ENCODE measurements at regions not wholly inside any gene's neighbourhood (a gene's known extent, or its start where the extent isn't known, plus 50 kb on each side); places are given as distances from the start of the nearest gene placed in this dataset.

- no peak for DNase-seq (ENCODE audit: low read depth)
These were observed 156.6 kb upstream of the ZFHX3 start for GRCh38 chr16:73204359-73205152.

- DNase-seq (ENCODE audit: low read depth) = peak; percentile 86
These were observed 154.3 kb upstream of the ZFHX3 start for GRCh38 chr16:73202161-73202729.

- no peak for DNase-seq (ENCODE audit: low read depth)
These were observed 151.3 kb upstream of the ZFHX3 start for GRCh38 chr16:73199214-73199613.

GRCh38 chr16:73198481-73198880 is 150.6 kb upstream of the ZFHX3 start:
- no peak for DNase-seq (ENCODE audit: low read depth)

GRCh38 chr16:73197598-73197997 is 149.7 kb upstream of the ZFHX3 start:
- no peak for DNase-seq (ENCODE audit: low read depth)

GRCh38 chr16:73196670-73197069 is 148.7 kb upstream of the ZFHX3 start:
- DNase-seq (ENCODE audit: low read depth) = peak; percentile 78

GRCh38 chr16:73193464-73193863 is 145.5 kb upstream of the ZFHX3 start:
- no peak for DNase-seq (ENCODE audit: low read depth)

GRCh38 chr16:73192232-73192894 is 144.4 kb upstream of the ZFHX3 start:
- no peak for DNase-seq (ENCODE audit: low read depth)

GRCh38 chr16:73191660-73192046 is 143.7 kb upstream of the ZFHX3 start:
- DNase-seq (ENCODE audit: low read depth) = no peak

- DNase-seq (ENCODE audit: low read depth) = no peak
These were observed 143.0 kb upstream of the ZFHX3 start for GRCh38 chr16:73190688-73191659.

- DNase-seq (ENCODE audit: low read depth) = no peak
These were observed 142.3 kb upstream of the ZFHX3 start for GRCh38 chr16:73190256-73190655.

GRCh38 chr16:73189136-73189535 is 141.2 kb upstream of the ZFHX3 start:
- no peak for DNase-seq (ENCODE audit: low read depth)

- DNase-seq (ENCODE audit: low read depth) = no peak
These were observed 139.0 kb upstream of the ZFHX3 start for GRCh38 chr16:73186752-73187601.

- DNase-seq (ENCODE audit: low read depth) = no peak
These were observed 137.8 kb upstream of the ZFHX3 start for GRCh38 chr16:73185737-73186136.

GRCh38 chr16:73183611-73184092 is 135.7 kb upstream of the ZFHX3 start:
- DNase-seq (ENCODE audit: low read depth) = no peak

GRCh38 chr16:73179705-73180331 is 131.9 kb upstream of the ZFHX3 start:
- no peak for DNase-seq (ENCODE audit: low read depth)

GRCh38 chr16:73177729-73178295 is 129.9 kb upstream of the ZFHX3 start:
- no peak for DNase-seq (ENCODE audit: low read depth)

GRCh38 chr16:73176577-73177013 is 128.7 kb upstream of the ZFHX3 start:
- DNase-seq (ENCODE audit: low read depth) = peak; percentile 38

GRCh38 chr16:73172973-73173709 is 125.2 kb upstream of the ZFHX3 start:
- DNase-seq (ENCODE audit: low read depth) = no peak
